GM12874 (cell line): ENCODE measurements at regions not wholly inside any gene's neighbourhood (a gene's known extent, or its start where the extent isn't known, plus 50 kb on each side); places are given as distances from the start of the nearest gene placed in this dataset.

ENCODE experiments used
- TF ChIP-seq, protein P1 (sequence below): IDR thresholded peaks from 2 replicates; pipeline ENCODE4 v1.5.1; 2011; ENCODE audit warnings: low read depth, mild to moderate bottlenecking, control low read depth, low read length, moderate library complexity; ENCODE audit not compliant: insufficient read depth

DNA sequence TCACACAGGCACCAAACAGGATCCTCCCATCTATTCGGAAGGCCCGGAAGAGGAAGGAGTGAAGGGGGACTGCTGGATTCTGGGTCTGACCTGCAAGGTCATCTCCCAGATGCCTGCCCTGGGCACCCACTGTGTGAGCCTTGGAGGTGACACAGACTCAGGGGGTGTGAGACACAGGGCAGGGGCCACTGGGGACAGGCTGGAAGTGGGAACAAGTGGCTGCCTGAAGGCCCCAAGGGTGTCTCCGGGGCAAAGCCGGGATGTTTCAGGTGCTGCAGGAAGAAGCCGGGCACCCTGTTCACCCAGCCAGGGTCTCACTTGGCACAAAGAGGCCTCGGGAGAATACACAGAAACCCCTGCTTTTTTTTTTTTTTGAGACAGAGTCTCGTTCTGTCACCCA, 385.5 kb downstream of the CTTN start:
- TF ChIP-seq, protein P1, sequence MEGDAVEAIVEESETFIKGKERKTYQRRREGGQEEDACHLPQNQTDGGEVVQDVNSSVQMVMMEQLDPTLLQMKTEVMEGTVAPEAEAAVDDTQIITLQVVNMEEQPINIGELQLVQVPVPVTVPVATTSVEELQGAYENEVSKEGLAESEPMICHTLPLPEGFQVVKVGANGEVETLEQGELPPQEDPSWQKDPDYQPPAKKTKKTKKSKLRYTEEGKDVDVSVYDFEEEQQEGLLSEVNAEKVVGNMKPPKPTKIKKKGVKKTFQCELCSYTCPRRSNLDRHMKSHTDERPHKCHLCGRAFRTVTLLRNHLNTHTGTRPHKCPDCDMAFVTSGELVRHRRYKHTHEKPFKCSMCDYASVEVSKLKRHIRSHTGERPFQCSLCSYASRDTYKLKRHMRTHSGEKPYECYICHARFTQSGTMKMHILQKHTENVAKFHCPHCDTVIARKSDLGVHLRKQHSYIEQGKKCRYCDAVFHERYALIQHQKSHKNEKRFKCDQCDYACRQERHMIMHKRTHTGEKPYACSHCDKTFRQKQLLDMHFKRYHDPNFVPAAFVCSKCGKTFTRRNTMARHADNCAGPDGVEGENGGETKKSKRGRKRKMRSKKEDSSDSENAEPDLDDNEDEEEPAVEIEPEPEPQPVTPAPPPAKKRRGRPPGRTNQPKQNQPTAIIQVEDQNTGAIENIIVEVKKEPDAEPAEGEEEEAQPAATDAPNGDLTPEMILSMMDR, result no peak

DNA sequence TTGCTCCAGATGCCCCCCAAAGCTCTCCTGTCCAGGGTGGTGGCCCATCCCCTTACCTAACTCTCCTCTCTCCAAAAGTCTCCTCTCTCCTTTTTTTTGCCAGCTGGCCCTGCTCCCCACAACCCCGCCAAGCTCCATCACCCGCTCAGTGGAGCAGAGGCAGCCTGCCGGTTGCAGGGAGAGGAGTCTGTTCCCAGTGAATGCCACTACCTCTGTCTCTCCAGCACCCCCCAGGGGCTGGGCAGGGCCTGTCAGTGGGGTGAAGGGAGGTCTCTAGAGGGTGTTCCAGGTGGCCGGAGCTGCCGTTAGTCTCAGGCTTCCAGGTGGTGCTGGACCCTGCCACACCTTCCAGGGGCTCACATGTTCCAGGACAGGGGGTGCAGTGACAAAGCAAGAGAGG, 387.0 kb downstream of the CTTN start:
- TF ChIP-seq, protein P1, result no peak

DNA sequence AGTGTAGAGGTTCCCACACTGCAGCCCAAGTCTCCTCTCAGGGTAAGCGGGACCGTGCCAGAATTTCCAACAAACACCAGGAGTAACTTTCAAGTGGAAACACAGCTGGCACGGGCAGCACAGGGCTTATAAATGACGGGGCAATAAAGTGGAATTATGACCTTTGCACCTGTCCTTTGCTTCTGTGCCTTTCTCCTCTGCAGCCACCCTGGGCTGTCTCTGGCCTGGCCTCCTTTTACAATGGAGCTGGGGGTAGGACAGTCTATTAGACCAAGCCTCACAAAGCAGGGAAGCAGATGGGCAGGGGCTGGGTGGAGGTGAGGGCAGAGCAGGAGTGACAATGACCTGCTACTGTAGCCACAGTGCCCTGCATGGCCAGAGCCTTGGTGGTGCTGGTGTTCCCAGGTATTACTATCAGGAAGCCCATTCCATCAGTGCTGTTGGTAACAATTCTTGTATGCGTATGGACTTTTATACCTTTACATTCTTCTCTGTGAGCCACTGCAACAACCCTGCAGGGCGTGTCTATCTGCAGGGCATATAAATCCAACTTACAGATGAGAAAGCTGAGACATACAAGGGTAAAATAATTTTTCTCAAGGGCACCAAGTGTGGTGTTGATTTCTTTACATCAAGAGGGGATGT, 387.8 kb downstream of the CTTN start:
- TF ChIP-seq, protein P1, result no peak

DNA sequence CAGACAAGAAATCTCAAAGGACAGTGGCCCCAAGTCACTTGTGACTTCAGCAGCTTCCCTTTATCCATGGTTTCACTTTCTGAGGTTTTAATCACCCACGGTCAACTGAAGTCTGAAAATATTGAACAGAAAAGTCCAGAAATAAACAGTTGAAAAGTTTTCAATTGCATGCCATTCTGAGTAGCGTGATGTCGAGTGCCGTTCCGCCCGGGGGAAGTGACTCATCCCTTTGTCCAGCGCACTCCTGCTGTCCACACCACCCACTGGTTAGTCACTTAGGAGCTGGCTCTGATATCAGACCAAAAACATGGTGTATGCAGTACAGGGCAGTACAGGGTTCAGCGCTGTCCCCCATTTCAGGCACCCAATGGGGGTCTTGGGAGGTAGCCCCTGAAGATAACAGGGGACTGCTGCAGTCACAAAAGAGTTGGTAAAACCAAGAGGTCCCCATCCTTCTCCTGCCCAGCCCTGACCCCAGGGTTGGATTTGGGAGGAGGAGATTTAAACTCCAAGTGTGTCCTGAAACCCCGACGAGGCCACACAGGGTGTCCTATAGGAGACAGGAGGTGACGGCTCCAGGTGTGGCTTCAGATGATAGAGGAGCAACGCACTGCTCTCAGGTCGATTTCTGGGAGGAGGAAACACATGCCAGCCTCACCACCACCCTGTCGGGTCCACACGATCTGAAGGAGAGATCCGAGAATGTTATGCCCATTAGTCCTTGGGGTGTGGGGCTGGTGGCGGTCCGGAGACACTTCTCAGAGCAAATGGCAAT, 390.1 kb downstream of the CTTN start:
- TF ChIP-seq, protein P1, result no peak

- TF ChIP-seq, protein P1, result no peak
Observed at GRCh38 chr11:70790671-70791300, 392.5 kb downstream of the CTTN start.

GRCh38 chr11:70796648-70797227, 398.4 kb downstream of the CTTN start:
- TF ChIP-seq, protein P1, result 0 out of 2 replicates have a peak, but pooled peaks have one; percentile 10

- TF ChIP-seq, protein P1, result no peak
Observed at GRCh38 chr11:70798296-70798695, 400.0 kb downstream of the CTTN start.
